Smooth muscle cell (in vitro differentiated cells): ENCODE measurements at regions not wholly inside any gene's neighbourhood (a gene's known extent, or its start where the extent isn't known, plus 50 kb on each side); places are given as distances from the start of the nearest gene placed in this dataset.
"Not testable (repeated sequence)": the region's sequence is repeated elsewhere in the genome, so short reads cannot be mapped to it uniquely, and the experiment has no call there.

Experiments used
- DNase-seq: peaks from one replicate; lab custom pipeline; 2025; ENCODE audit not compliant: unreplicated experiment; lab: John Stamatoyannopoulos, UW
- H2AFZ ChIP-seq: fragments of 200-600 bp; sonication (generic); 2 replicates; pipeline ENCODE4 v1.6.0; 2016; ENCODE audit warnings: antibody characterized with exemption, low read depth, mild to moderate bottlenecking
- H3F3A ChIP-seq: fragments of 200-600 bp; sonication (generic); 2 replicates; pipeline ENCODE4 v1.6.0; 2017; ENCODE audit warnings: antibody characterized with exemption, low read depth
- H3K27ac ChIP-seq: fragments of 200-600 bp; sonication (generic); 2 replicates; pipeline ENCODE4 v1.5.1; 2016; ENCODE audit warnings: low read depth, mild to moderate bottlenecking
- H3K27me3 ChIP-seq: fragments of 200-600 bp; sonication (generic); 2 replicates; pipeline ENCODE4 v1.6.1; 2016; ENCODE audit warnings: low read depth, mild to moderate bottlenecking
- H3K36me3 ChIP-seq: fragments of 200-600 bp; sonication (generic); 2 replicates; pipeline ENCODE4 v1.5.1; 2016; ENCODE audit warnings: low read depth
- H3K4me1 ChIP-seq: fragments of 200-600 bp; sonication (generic); 2 replicates; pipeline ENCODE4 v1.5.1; 2016; ENCODE audit warnings: low read depth
- H3K4me2 ChIP-seq: fragments of 200-600 bp; sonication (generic); 2 replicates; pipeline ENCODE4 v1.6.0; 2016; ENCODE audit warnings: mild to moderate bottlenecking
- H3K4me3 ChIP-seq: fragments of 200-600 bp; sonication (generic); 2 replicates; pipeline ENCODE4 v1.5.1; 2016; ENCODE audit warnings: mild to moderate bottlenecking
- H3K79me2 ChIP-seq: fragments of 200-600 bp; sonication (generic); 2 replicates; pipeline ENCODE4 v1.6.0; 2016; ENCODE audit warnings: low read depth, mild to moderate bottlenecking
- H3K9ac ChIP-seq: fragments of 200-600 bp; sonication (generic); 2 replicates; pipeline ENCODE4 v1.6.0; 2016; ENCODE audit warnings: low read depth
- H3K9me3 ChIP-seq: fragments of 200-600 bp; sonication (generic); replicated peaks from 2 replicates; pipeline ENCODE4 v1.5.1; 2016; ENCODE audit warnings: low read depth
- H4K20me1 ChIP-seq: fragments of 200-600 bp; sonication (generic); 2 replicates; pipeline ENCODE4 v1.6.0; 2016; ENCODE audit warnings: low read depth
- CTCF ChIP-seq: fragments of 200-600 bp; sonication (generic); IDR thresholded peaks from 2 replicates; pipeline ENCODE4 v1.5.1; 2017; ENCODE audit warnings: borderline replicate concordance, mild to moderate bottlenecking, antibody characterized with exemption; ENCODE audit not compliant: insufficient read depth, poor library complexity, severe bottlenecking
- WGBS: methylation state at CpG from one replicate; pipeline ENCODE4 v1.1.7; 2016; ENCODE audit warnings: low lambda C conversion rate; 5-methylcytosine and 5-hydroxymethylcytosine counted together

- Histone ChIP-seq H3F3A (peaks cover 4% of the 10 kb centered on the region), H3K79me2 (no peaks in the 10 kb centered on the region), H3K4me1 (no peaks in the 10 kb centered on the region), H3K27ac (peak overlapping the region; percentile 67), H3K36me3 (no peaks in the 10 kb centered on the region), H3K4me2 (peak overlapping the region; percentile 62), H3K4me3 (no peak overlapping the region), H2AFZ (no peak overlapping the region), H4K20me1 (no peaks in the 10 kb centered on the region), H3K27me3 (no peaks in the 10 kb centered on the region), H3K9ac (no peak overlapping the region), H3K9me3 (no peaks in the 10 kb centered on the region)
- no peak for DNase-seq
- WGBS = 88% methylated on average over 2 of the region's 2 CpGs
- no peak for TF ChIP-seq CTCF
Measured at GRCh38 chr18:55732227-55733106, 144.5 kb upstream of the TCF4 start.

- Histone ChIP-seq H4K20me1 (no peaks in the 10 kb centered on the region), H3K27me3 (no peaks in the 10 kb centered on the region), H3K4me1 (no peaks in the 10 kb centered on the region), H3F3A (peaks cover 4% of the 10 kb centered on the region), H3K4me2 (peak overlapping the region; percentile 62), H3K79me2 (no peaks in the 10 kb centered on the region), H3K27ac (peak overlapping the region; percentile 67), H3K9me3 (no peaks in the 10 kb centered on the region), H2AFZ (peak overlapping the region; percentile 2), H3K9ac (no peak overlapping the region), H3K36me3 (no peaks in the 10 kb centered on the region), H3K4me3 (no peak overlapping the region)
- DNase-seq = no peak
- no peak for TF ChIP-seq CTCF
- 54% methylated on average over 4 of the region's 4 CpGs for WGBS
Measured at GRCh38 chr18:55731594-55732042, 143.6 kb upstream of the TCF4 start.

- not testable (repeated sequence) for H3K4me2 ChIP-seq, H2AFZ ChIP-seq, H4K20me1 ChIP-seq, H3K4me1 ChIP-seq, H3K9me3 ChIP-seq, DNase-seq, H3K36me3 ChIP-seq, H3K27me3 ChIP-seq, H3K9ac ChIP-seq, H3K79me2 ChIP-seq, H3K27ac ChIP-seq, H3F3A ChIP-seq
- WGBS = 51% methylated on average over 13 of the region's 21 CpGs
- peak overlapping the region; percentile 40 for H3K4me3 ChIP-seq
Measured at GRCh38 chr18:55721006-55721405, 133.0 kb upstream of the TCF4 start.

GRCh38 chr18:55713707-55714106 is 125.7 kb upstream of the TCF4 start:
- DNase-seq = no peak
- H3K4me2 ChIP-seq = no peak overlapping the region
- no peaks in the 10 kb centered on the region for H3F3A ChIP-seq
- no peak overlapping the region for H2AFZ ChIP-seq
- peaks cover 15% of the 10 kb centered on the region for H3K9me3 ChIP-seq
- no peaks in the 10 kb centered on the region for H3K27me3 ChIP-seq
- H3K4me3 ChIP-seq = no peak overlapping the region
- H4K20me1 ChIP-seq = no peaks in the 10 kb centered on the region
- no peak overlapping the region for H3K9ac ChIP-seq
- no peaks in the 10 kb centered on the region for H3K4me1 ChIP-seq
- no peaks in the 10 kb centered on the region for H3K79me2 ChIP-seq
- peaks cover 3% of the 10 kb centered on the region for H3K36me3 ChIP-seq
- TF ChIP-seq CTCF = no peak
- no peak overlapping the region for H3K27ac ChIP-seq
